Kidney (tissue), 13 donors: ENCODE measurements at regions not wholly inside any gene's neighbourhood (a gene's known extent, or its start where the extent isn't known, plus 50 kb on each side); places are given as distances from the start of the nearest gene placed in this dataset.
"Not testable (repeated sequence)": the region's sequence is repeated elsewhere in the genome, so short reads cannot be mapped to it uniquely, and the experiment has no call there.

Experiments
- DNase-seq, 5 donors: peaks; one replicate each; pipeline ENCODE4 v3.0.0-alpha.2; 2013 to 2020
- FAIRE-seq: peaks from 2 replicates; lab custom pipeline; 2012; peaks lifted over from hg19 to GRCh38; lab: Jason Lieb, UNC
- H3K27ac ChIP-seq, 2 donors: one replicate each; pipeline ENCODE4 v1.7.0; 2013; ENCODE audit warnings: low read depth in 2 of 2, low read length in 2 of 2, inconsistent platforms in 1 of 2
- H3K27me3 ChIP-seq: one replicate; pipeline ENCODE4 v1.7.1; 2013; ENCODE audit warnings: low read length, inconsistent platforms; ENCODE audit not compliant: control insufficient read depth, insufficient read depth
- H3K36me3 ChIP-seq, 3 donors: one replicate each; pipeline versions ENCODE4 v1.7.0 to v1.7.1; 2013; ENCODE audit warnings: low read length in 3 of 3, control low read depth in 1 of 3, inconsistent platforms in 1 of 3; ENCODE audit not compliant: insufficient read depth in 3 of 3, control insufficient read depth in 2 of 3
- H3K4me1 ChIP-seq, 3 donors: one replicate each; pipeline versions ENCODE4 v1.7.0 to v1.7.1; 2013; ENCODE audit warnings: low read length in 3 of 3, inconsistent platforms in 1 of 3, low read depth in 1 of 3; ENCODE audit not compliant: control insufficient read depth in 2 of 3, insufficient read depth in 2 of 3
- H3K4me3 ChIP-seq, 3 donors: one replicate each; pipeline versions ENCODE4 v1.7.0 to v1.8.1; 2013; ENCODE audit warnings: low read length in 3 of 3, control low read depth in 1 of 3, inconsistent platforms in 1 of 3
- H3K9ac ChIP-seq, 3 donors: one replicate each; pipeline versions ENCODE4 v1.7.0 to v1.7.1; 2013; ENCODE audit warnings: low read length in 3 of 3, control low read depth in 1 of 3, inconsistent platforms in 1 of 3
- H3K9me3 ChIP-seq, 3 donors: one replicate each; pipeline versions ENCODE4 v1.7.0 to v1.7.1; 2013; ENCODE audit warnings: low read length in 3 of 3, control low read depth in 1 of 3, inconsistent platforms in 1 of 3; ENCODE audit not compliant: control insufficient read depth in 2 of 3, insufficient read depth in 1 of 3
- CTCF ChIP-seq: IDR thresholded peaks from 3 replicates; pipeline ENCODE4 v1.5.1; 2012; ENCODE audit warnings: mild to moderate bottlenecking, moderate library complexity, borderline replicate concordance; ENCODE audit not compliant: insufficient read depth; ENCODE audit errors: extremely low read depth
- intact Hi-C: fragments of 100-400 bp; cut with DNase I; formaldehyde crosslinking; loops from one replicate; pipeline ENCODE4 v1.11.1; 2022
- donor health status: control.
- donor health status: control.
- donor health status: control.
- donor health status: control.
- donor health status: control.
- donor health status: DM: yes; HTN: yes; CAD: no.
- donor health status: Normal renal cell carcinoma (clear cell type).

- H3K36me3 ChIP-seq = no peaks in the 10 kb centered on the region
- no peak for DNase-seq
- no peak for FAIRE-seq
- no peaks in the 10 kb centered on the region for H3K27me3 ChIP-seq
- no peaks in the 10 kb centered on the region for H3K9me3 ChIP-seq
- intact Hi-C loops = no loop called here
- no peaks in the 10 kb centered on the region for H3K4me1 ChIP-seq
- no peak overlapping the region for H3K4me3 ChIP-seq
- TF ChIP-seq CTCF = no peak
- no peak overlapping the region for H3K9ac ChIP-seq
- H3K27ac ChIP-seq = no peak overlapping the region
Observed at GRCh38 chr12:33125755-33126154, 229.2 kb upstream of the PKP2 start.

- no peak overlapping the region for H3K4me3 ChIP-seq
- no peaks in the 10 kb centered on the region for H3K9me3 ChIP-seq
- H3K9ac ChIP-seq = no peak overlapping the region
- no peak overlapping the region for H3K27ac ChIP-seq
- H3K36me3 ChIP-seq = no peaks in the 10 kb centered on the region
- no peak for TF ChIP-seq CTCF
- intact Hi-C loops = no loop called here
- no peaks in the 10 kb centered on the region for H3K27me3 ChIP-seq
- no peaks in the 10 kb centered on the region for H3K4me1 ChIP-seq
- FAIRE-seq (no peak), DNase-seq (no peak)
Observed at GRCh38 chr12:33116284-33116683, 219.7 kb upstream of the PKP2 start.

GRCh38 chr12:33115716-33116115 lies 219.1 kb upstream of the PKP2 start:
- Histone ChIP-seq H3K9me3 (no peaks in the 10 kb centered on the region), H3K9ac (no peak overlapping the region), H3K27me3 (no peaks in the 10 kb centered on the region), H3K4me1 (no peaks in the 10 kb centered on the region), H3K36me3 (no peaks in the 10 kb centered on the region), H3K4me3 (no peak overlapping the region), H3K27ac (no peak overlapping the region)
- intact Hi-C loops = no loop called here
- no peak for TF ChIP-seq CTCF
- DNase-seq = no peak
- FAIRE-seq = no peak

- Histone ChIP-seq H3K4me3 (no peak overlapping the region), H3K4me1 (no peaks in the 10 kb centered on the region), H3K27ac (no peak overlapping the region), H3K9me3 (no peaks in the 10 kb centered on the region), H3K9ac (no peak overlapping the region), H3K27me3 (no peaks in the 10 kb centered on the region), H3K36me3 (no peaks in the 10 kb centered on the region)
- intact Hi-C loops = no loop called here
- DNase-seq (no peak), FAIRE-seq (no peak)
- TF ChIP-seq CTCF = no peak
Observed at GRCh38 chr12:33111850-33112249, 215.3 kb upstream of the PKP2 start.

GRCh38 chr12:33107827-33108226 lies 211.2 kb upstream of the PKP2 start:
- FAIRE-seq, DNase-seq, intact Hi-C loops, H3K36me3 ChIP-seq, H3K27me3 ChIP-seq, H3K9ac ChIP-seq, H3K4me3 ChIP-seq, H3K9me3 ChIP-seq, H3K4me1 ChIP-seq, H3K27ac ChIP-seq: not testable (repeated sequence)
